ENCODE measurements at regions not wholly inside any gene's neighbourhood (a gene's known extent, or its start where the extent isn't known, plus 50 kb on each side); places are given as distances from the start of the nearest gene placed in this dataset.

DNA sequence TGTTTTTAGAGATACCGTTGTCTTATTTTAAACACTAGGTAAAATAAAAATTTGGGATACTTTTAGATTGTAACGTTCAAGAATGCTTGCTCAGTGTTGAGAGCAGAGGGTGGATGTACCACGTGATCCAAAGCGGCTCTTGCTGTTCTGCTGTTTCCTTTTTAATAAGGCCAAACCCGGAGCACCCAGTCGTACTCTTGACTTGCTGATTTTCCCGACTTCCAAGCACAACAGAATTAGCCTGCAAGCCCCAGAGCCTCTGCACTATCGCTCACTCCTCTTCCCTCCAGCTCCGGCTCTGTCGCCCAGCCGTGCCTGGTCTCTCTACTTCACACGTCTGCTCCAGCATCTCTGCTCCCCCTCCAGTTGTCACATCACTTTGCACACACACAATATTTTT is 77.3 kb downstream of the EMP1 start:
- Mint-ChIP-seq H3K9me3 (ENCODE audit: unreplicated experiment) (no peaks in the 10 kb centered on the region), H3K27me3 (ENCODE audit: unreplicated experiment) (peaks cover 68% of the 10 kb centered on the region), H3K27ac (ENCODE audit: unreplicated experiment) (no peak overlapping the region), H3K36me3 (ENCODE audit: unreplicated experiment) (no peaks in the 10 kb centered on the region), H3K4me3 (ENCODE audit: unreplicated experiment) (no peak overlapping the region), H3K4me1 (ENCODE audit: unreplicated experiment) (peaks cover 7% of the 10 kb centered on the region)
- TF ChIP-seq, protein P1, sequence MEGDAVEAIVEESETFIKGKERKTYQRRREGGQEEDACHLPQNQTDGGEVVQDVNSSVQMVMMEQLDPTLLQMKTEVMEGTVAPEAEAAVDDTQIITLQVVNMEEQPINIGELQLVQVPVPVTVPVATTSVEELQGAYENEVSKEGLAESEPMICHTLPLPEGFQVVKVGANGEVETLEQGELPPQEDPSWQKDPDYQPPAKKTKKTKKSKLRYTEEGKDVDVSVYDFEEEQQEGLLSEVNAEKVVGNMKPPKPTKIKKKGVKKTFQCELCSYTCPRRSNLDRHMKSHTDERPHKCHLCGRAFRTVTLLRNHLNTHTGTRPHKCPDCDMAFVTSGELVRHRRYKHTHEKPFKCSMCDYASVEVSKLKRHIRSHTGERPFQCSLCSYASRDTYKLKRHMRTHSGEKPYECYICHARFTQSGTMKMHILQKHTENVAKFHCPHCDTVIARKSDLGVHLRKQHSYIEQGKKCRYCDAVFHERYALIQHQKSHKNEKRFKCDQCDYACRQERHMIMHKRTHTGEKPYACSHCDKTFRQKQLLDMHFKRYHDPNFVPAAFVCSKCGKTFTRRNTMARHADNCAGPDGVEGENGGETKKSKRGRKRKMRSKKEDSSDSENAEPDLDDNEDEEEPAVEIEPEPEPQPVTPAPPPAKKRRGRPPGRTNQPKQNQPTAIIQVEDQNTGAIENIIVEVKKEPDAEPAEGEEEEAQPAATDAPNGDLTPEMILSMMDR (IDR thresholded peaks at IDR 0.05), result no peak
- no peak for DNase-seq (ENCODE audit: extremely low spot score, unreplicated experiment)

DNA sequence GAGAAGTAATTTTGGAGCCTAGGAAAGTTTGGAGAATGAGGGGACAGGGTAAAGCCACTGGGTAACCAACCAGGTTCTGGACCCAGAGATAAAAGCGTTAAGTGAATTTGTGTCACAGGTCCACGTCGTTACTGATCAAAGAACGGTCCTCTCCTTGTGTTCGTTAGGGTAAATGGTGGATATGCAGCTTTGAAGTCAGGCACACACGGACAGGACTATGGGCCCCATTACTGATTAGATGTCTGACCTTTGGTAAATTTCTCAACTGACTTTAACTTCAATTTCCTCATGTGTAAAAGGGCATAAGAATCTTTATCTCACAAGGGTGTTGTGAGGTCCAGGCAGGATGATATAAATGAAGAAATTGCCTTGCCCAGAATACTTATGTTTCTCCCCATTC is 76.6 kb downstream of the EMP1 start:
- Mint-ChIP-seq H3K9me3 (ENCODE audit: unreplicated experiment) (no peaks in the 10 kb centered on the region), H3K4me1 (ENCODE audit: unreplicated experiment) (peaks cover 4% of the 10 kb centered on the region), H3K27me3 (ENCODE audit: unreplicated experiment) (peaks cover 67% of the 10 kb centered on the region), H3K27ac (ENCODE audit: unreplicated experiment) (no peak overlapping the region), H3K36me3 (ENCODE audit: unreplicated experiment) (no peaks in the 10 kb centered on the region), H3K4me3 (ENCODE audit: unreplicated experiment) (no peak overlapping the region)
- TF ChIP-seq, protein P1 (IDR thresholded peaks at IDR 0.05), result no peak
- no peak for DNase-seq (ENCODE audit: extremely low spot score, unreplicated experiment)

DNA sequence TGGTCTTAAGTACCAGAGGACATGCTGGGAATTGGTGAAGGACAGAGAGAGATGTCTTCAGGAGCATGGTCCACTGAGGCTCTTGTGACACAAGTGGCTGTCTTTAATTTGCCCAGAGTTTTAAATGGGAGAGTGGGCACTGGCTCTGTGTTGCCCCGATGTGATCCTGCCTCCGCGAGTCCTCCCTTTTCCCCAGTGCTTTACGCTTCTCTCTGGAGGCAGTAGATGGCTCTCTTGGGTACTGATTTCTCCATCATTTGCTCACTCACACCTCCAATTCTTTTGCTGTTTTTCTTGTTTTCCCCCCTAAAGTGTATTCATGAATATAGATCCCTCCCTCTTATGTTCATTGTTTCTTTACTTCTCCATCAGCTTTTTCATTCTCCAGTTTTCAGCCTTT is 74.3 kb downstream of the EMP1 start:
- TF ChIP-seq, protein P1 (IDR thresholded peaks at IDR 0.05), result no peak
- no peak overlapping the region for H3K4me3 Mint-ChIP-seq (ENCODE audit: unreplicated experiment)
- no peaks in the 10 kb centered on the region for H3K4me1 Mint-ChIP-seq (ENCODE audit: unreplicated experiment)
- peaks cover 61% of the 10 kb centered on the region for H3K27me3 Mint-ChIP-seq (ENCODE audit: unreplicated experiment)
- no peaks in the 10 kb centered on the region for H3K9me3 Mint-ChIP-seq (ENCODE audit: unreplicated experiment)
- no peak overlapping the region for H3K27ac Mint-ChIP-seq (ENCODE audit: unreplicated experiment)
- no peaks in the 10 kb centered on the region for H3K36me3 Mint-ChIP-seq (ENCODE audit: unreplicated experiment)
- no peak for DNase-seq (ENCODE audit: extremely low spot score, unreplicated experiment)

Measured in osteocyte (in vitro differentiated cells).